Liver (tissue), 8 donors: ENCODE measurements at regions not wholly inside any gene's neighbourhood (a gene's known extent, or its start where the extent isn't known, plus 50 kb on each side); places are given as distances from the start of the nearest gene placed in this dataset.

ENCODE experiments used
- DNase-seq: peaks from one replicate; pipeline ENCODE4 v3.0.0-alpha.2; 2017; ENCODE audit warnings: low spot score
- H3K27ac ChIP-seq, 2 donors: one replicate each; pipeline ENCODE4 v1.7.0; 2013; ENCODE audit warnings: inconsistent platforms in 2 of 2, low read length in 2 of 2, control low read depth in 1 of 2, low read depth in 1 of 2, mild to moderate bottlenecking in 1 of 2
- H3K27me3 ChIP-seq, 4 donors: one replicate each; pipeline versions ENCODE4 v1.6.1 to v1.7.0; 2013; ENCODE audit warnings: low read length in 3 of 4, inconsistent platforms in 1 of 4, mild to moderate bottlenecking in 1 of 4, moderate library complexity in 1 of 4; ENCODE audit not compliant: control insufficient read depth in 4 of 4, insufficient read depth in 4 of 4
- H3K36me3 ChIP-seq, 4 donors: one replicate each; pipeline versions ENCODE4 v1.6.1 to v1.7.0; 2013; ENCODE audit warnings: low read length in 3 of 4, mild to moderate bottlenecking in 3 of 4, low read depth in 1 of 4, moderate library complexity in 1 of 4; ENCODE audit not compliant: control insufficient read depth in 4 of 4, insufficient read depth in 3 of 4
- H3K4me1 ChIP-seq, 4 donors: one replicate each; pipeline versions ENCODE4 v1.6.1 to v1.7.0; 2013; ENCODE audit warnings: low read length in 3 of 4, mild to moderate bottlenecking in 3 of 4, moderate library complexity in 1 of 4; ENCODE audit not compliant: control insufficient read depth in 4 of 4, insufficient read depth in 4 of 4
- H3K4me3 ChIP-seq, 3 donors: one replicate each; pipeline versions ENCODE4 v1.6.1 to v1.7.0; 2013; ENCODE audit warnings: low read length in 3 of 3, control low read depth in 1 of 3, low read depth in 1 of 3, mild to moderate bottlenecking in 1 of 3
- H3K9ac ChIP-seq, 2 donors: one replicate each; pipeline ENCODE4 v1.7.0; 2013; ENCODE audit warnings: low read length in 2 of 2, mild to moderate bottlenecking in 2 of 2, moderate library complexity in 2 of 2, control low read depth in 1 of 2, low read depth in 1 of 2
- H3K9me3 ChIP-seq, 4 donors: one replicate each; pipeline versions ENCODE4 v1.6.1 to v1.7.0; 2013; ENCODE audit warnings: low read length in 3 of 4; ENCODE audit not compliant: control insufficient read depth in 4 of 4
- ATF3 ChIP-seq: IDR thresholded peaks from 2 replicates; pipeline ENCODE4 v1.6.1; 2016; ENCODE audit warnings: antibody characterized with exemption
- CTCF ChIP-seq: fragments of 150-350 bp; IDR thresholded peaks from 2 replicates; pipeline ENCODE4 v1.5.1; 2017; ENCODE audit warnings: improper control_type of control experiment, low read depth, low read length; ENCODE audit not compliant: missing input control
- EGR1 ChIP-seq, 2 donors: IDR thresholded peaks; 2 replicates each; pipeline ENCODE4 v1.6.1; 2016 to 2018; ENCODE audit warnings: antibody characterized with exemption in 2 of 2, low read depth in 2 of 2
- FOXA1 ChIP-seq: IDR thresholded peaks from 2 replicates; pipeline ENCODE4 v1.6.1; 2016; ENCODE audit warnings: antibody characterized with exemption
- FOXA2 ChIP-seq: IDR thresholded peaks from 2 replicates; pipeline ENCODE4 v1.6.1; 2016; ENCODE audit warnings: antibody characterized with exemption
- GABPA ChIP-seq, 2 donors: IDR thresholded peaks in 1 of 2; conservative IDR thresholded peaks in 1 of 2; 2 replicates each; pipeline ENCODE4 v1.6.1; 2016; ENCODE audit warnings: antibody characterized with exemption in 2 of 2, mild to moderate bottlenecking in 1 of 2, moderate library complexity in 1 of 2
- HNF4A ChIP-seq, 2 donors: conservative IDR thresholded peaks; 2 replicates each; pipeline ENCODE4 v1.6.1; 2016; ENCODE audit warnings: antibody characterized with exemption in 2 of 2, mild to moderate bottlenecking in 2 of 2
- HNF4G ChIP-seq: IDR thresholded peaks from 2 replicates; pipeline ENCODE4 v1.6.1; 2016; ENCODE audit warnings: antibody characterized with exemption
- JUND ChIP-seq, 2 donors: IDR thresholded peaks; 2 replicates each; pipeline ENCODE4 v1.6.1; 2016; ENCODE audit warnings: antibody characterized with exemption in 2 of 2
- MAX ChIP-seq: IDR thresholded peaks from 2 replicates; pipeline ENCODE4 v1.6.1; 2016; ENCODE audit warnings: antibody characterized with exemption
- NR2F2 ChIP-seq: IDR thresholded peaks from 2 replicates; pipeline ENCODE4 v1.6.1; 2016; ENCODE audit warnings: antibody characterized with exemption
- RAD21 ChIP-seq, 2 donors: IDR thresholded peaks; 2 replicates each; pipeline ENCODE4 v1.6.1; 2016; ENCODE audit warnings: antibody characterized with exemption in 2 of 2, mild to moderate bottlenecking in 2 of 2
- RXRA ChIP-seq, 2 donors: IDR thresholded peaks; 2 replicates each; pipeline ENCODE4 v1.6.1; 2017 to 2018; ENCODE audit warnings: antibody characterized with exemption in 2 of 2, mild to moderate bottlenecking in 1 of 2
- SP1 ChIP-seq: IDR thresholded peaks from 2 replicates; pipeline ENCODE4 v1.6.1; 2018; ENCODE audit warnings: antibody characterized with exemption, mild to moderate bottlenecking
- TAF1 ChIP-seq: conservative IDR thresholded peaks from 2 replicates; pipeline ENCODE4 v1.6.1; 2016; ENCODE audit warnings: antibody characterized with exemption, mild to moderate bottlenecking
- YY1 ChIP-seq: IDR thresholded peaks from 2 replicates; pipeline ENCODE4 v1.6.1; 2016; ENCODE audit warnings: antibody characterized with exemption, mild to moderate bottlenecking
- ZBTB33 ChIP-seq: IDR thresholded peaks from 2 replicates; pipeline ENCODE4 v1.6.1; 2016; ENCODE audit warnings: antibody characterized with exemption
- WGBS: extraction: QIAGEN DNeasy Blood & Tissue Kit; methylation state at CpG from one replicate; pipeline ENCODE4 v1.1.7; 2013; 5-methylcytosine and 5-hydroxymethylcytosine counted together
- TF ChIP-seq, protein P1 (sequence below): IDR thresholded peaks from 2 replicates; pipeline ENCODE4 v1.6.1; 2016; ENCODE audit warnings: antibody characterized with exemption, mild to moderate bottlenecking
- donor health status: healthy.
- donor health status: healthy.
- donor health status: healthy.
- donor health status: healthy.
- donor health status: healthy.

- DNase-seq = no peak
Observed at GRCh38 chr14:27061299-27061698, 463.5 kb upstream of the NOVA1 start.

More at GRCh38 chr14:27061299-27061698, 463.5 kb upstream of the NOVA1 start:
- TF ChIP-seq YY1 = no peak
- TF ChIP-seq JUND (IDR thresholded peaks at IDR 0.05) = no peak
- TF ChIP-seq EGR1 (IDR thresholded peaks at IDR 0.05; ENCODE audit: low read depth in 2 of 2) = no peak
- TF ChIP-seq, protein P1, sequence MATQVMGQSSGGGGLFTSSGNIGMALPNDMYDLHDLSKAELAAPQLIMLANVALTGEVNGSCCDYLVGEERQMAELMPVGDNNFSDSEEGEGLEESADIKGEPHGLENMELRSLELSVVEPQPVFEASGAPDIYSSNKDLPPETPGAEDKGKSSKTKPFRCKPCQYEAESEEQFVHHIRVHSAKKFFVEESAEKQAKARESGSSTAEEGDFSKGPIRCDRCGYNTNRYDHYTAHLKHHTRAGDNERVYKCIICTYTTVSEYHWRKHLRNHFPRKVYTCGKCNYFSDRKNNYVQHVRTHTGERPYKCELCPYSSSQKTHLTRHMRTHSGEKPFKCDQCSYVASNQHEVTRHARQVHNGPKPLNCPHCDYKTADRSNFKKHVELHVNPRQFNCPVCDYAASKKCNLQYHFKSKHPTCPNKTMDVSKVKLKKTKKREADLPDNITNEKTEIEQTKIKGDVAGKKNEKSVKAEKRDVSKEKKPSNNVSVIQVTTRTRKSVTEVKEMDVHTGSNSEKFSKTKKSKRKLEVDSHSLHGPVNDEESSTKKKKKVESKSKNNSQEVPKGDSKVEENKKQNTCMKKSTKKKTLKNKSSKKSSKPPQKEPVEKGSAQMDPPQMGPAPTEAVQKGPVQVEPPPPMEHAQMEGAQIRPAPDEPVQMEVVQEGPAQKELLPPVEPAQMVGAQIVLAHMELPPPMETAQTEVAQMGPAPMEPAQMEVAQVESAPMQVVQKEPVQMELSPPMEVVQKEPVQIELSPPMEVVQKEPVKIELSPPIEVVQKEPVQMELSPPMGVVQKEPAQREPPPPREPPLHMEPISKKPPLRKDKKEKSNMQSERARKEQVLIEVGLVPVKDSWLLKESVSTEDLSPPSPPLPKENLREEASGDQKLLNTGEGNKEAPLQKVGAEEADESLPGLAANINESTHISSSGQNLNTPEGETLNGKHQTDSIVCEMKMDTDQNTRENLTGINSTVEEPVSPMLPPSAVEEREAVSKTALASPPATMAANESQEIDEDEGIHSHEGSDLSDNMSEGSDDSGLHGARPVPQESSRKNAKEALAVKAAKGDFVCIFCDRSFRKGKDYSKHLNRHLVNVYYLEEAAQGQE = no peak
- TF ChIP-seq HNF4A (conservative IDR thresholded peaks at IDR 0.05) = no peak
- no peak for TF ChIP-seq CTCF
- TF ChIP-seq GABPA (IDR thresholded peaks at IDR 0.05 in 1 of 2, conservative IDR thresholded peaks at IDR 0.05 in 1 of 2) = no peak
- no peak for TF ChIP-seq ATF3
- no peak for TF ChIP-seq ZBTB33
- TF ChIP-seq NR2F2 = no peak
- TF ChIP-seq FOXA1 = no peak
- TF ChIP-seq RXRA (IDR thresholded peaks at IDR 0.05) = no peak
- TF ChIP-seq SP1 = no peak
- no peak for TF ChIP-seq RAD21 (IDR thresholded peaks at IDR 0.05)
- TF ChIP-seq HNF4G = no peak
- no peak for TF ChIP-seq TAF1
- TF ChIP-seq MAX = no peak
- no peak for TF ChIP-seq FOXA2
- Histone ChIP-seq H3K27me3 (no peaks in the 10 kb centered on the region), H3K9me3 (no peaks in the 10 kb centered on the region), H3K9ac (no peak overlapping the region), H3K4me1 (no peaks in the 10 kb centered on the region), H3K27ac (no peak overlapping the region), H3K4me3 (no peak overlapping the region), H3K36me3 (no peaks in the 10 kb centered on the region)
- WGBS = 89% methylated on average over 2 of the region's 2 CpGs
